ENCODE measurements at regions not wholly inside any gene's neighbourhood (a gene's known extent, or its start where the extent isn't known, plus 50 kb on each side); places are given as distances from the start of the nearest gene placed in this dataset.

DNA sequence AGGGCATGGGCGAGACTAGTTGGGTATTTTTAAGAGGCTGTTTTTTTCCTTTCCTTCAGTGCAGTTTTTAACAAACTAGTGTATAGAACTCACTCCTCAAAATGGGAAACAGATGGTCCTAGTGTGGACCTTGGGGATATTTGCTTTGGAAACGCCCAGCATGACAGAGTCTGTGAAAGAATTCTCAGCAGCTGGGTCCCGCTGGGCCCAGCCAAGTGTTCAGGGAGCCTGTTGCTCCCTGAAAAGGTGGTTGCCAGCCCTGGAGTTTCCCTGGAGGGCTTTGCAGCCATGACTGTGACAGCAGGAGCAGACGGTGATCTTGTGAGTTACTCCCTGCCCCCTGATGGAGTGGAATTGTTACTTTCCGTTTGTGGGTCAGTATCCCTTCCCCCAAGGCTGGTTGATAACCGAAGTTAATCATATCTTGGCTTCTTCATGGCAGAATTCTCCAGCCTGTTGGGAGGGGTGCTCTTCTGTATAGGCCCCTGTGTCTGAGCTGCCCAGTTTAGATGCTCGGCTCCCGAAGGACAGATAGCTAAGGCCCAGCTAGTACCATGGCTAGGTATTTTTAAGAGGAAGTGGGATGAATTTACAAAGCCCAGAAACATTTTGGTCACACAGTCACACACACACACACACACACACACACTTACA is 278.6 kb upstream of the HABP2 start:
- TF ChIP-seq FOXP2 (optimal IDR thresholded peaks at IDR 0.05; ENCODE audit: borderline replicate concordance, extremely low read depth, extremely low read length, insufficient read depth) (no peak), TAF1 (IDR thresholded peaks at IDR 0.05; ENCODE audit: borderline replicate concordance, insufficient read depth, low read length) (no peak)

Measured in PFSK-1 (cell line).